DMS79 (cell line): ENCODE measurements at regions not wholly inside any gene's neighbourhood (a gene's known extent, or its start where the extent isn't known, plus 50 kb on each side); places are given as distances from the start of the nearest gene placed in this dataset.

Source experiments
- DNase-seq: peaks from one replicate; lab custom pipeline; 2025; lab: John Stamatoyannopoulos, UW

DNA sequence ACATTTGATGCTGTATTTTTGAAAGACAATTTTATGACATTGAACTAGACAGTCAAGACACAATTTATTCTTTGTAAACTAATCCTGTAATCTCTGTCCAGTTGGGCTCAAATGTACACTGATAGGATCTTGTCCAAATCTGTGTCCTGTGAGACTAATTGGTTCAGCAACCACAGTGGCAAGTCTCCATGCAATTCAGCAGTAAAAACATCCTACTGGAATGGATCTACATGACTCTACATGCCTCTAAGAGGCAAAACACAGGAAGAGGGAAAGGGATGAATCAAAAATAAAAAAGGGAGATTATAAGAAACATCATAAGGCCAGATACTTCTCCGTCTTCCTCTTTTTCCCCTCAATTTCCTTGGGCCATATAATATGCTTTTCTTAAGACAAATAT lies 1164.2 kb downstream of the NLGN4Y start:
- no peak for DNase-seq

GRCh38 chrY:15689994-15690393 lies 1165.7 kb downstream of the NLGN4Y start:
- DNase-seq, result no peak

DNA sequence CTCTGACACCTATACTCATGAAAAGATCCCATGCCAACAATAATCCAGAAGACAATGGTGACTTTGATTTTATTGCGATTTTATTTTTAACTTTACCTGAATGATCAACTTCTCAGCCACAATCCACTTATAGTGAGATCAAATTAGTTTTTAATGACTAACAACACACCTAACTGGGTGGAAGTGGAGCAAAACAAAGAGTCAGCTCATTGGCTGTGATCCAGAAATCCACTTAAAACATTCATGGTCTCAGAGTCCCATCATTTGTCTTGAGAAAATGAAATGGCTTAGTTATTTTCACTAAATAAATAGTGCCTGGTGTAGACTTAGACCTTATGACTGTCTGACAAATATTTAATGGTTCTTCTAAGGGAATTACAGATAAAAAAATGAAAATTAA lies 1177.8 kb downstream of the NLGN4Y start:
- DNase-seq, result no peak

DNA sequence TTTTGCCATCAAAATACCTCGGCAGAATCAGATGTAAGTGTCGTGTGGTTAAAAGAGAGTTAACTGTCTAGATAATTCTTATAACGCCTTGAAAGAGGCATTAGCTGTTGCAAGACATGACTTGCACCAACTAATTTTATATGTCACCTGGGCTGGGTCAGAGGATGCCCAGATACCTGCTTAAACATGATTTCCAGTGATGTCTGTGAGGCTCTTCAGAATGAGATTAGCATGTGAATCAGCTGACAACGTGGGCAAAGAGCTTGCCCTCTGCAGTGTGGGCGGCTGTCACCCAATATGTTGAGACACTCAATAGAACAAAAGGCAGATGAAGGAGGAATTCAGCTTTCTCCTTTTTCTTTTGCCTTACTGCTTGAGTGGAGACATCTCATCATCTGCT lies 1180.6 kb downstream of the NLGN4Y start:
- no peak for DNase-seq

- DNase-seq, result no peak
These were observed 1225.5 kb downstream of the NLGN4Y start for GRCh38 chrY:15749533-15750433.

GRCh38 chrY:15751001-15751400 lies 1226.7 kb downstream of the NLGN4Y start:
- DNase-seq, result no peak

DNA sequence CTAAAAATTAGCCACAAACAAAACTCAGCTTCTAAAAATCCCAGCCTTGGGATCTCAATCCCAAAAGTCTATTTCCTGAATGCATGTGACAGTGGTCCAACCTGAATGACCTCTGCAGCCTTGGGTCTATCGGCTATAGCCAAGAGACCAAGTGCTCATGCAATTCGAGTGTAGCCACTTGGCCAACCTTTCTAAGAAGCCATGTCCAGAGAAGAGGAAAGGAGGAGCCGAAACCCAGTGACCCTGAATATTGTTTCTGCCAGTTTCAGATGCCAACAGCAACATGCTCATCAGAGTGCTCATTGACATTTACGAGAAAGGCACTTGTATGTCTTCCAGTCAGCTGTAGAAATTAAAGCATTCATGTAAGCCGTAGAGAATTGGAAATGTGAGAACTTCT lies 1231.9 kb downstream of the NLGN4Y start:
- DNase-seq, result peak; percentile 20

DNA sequence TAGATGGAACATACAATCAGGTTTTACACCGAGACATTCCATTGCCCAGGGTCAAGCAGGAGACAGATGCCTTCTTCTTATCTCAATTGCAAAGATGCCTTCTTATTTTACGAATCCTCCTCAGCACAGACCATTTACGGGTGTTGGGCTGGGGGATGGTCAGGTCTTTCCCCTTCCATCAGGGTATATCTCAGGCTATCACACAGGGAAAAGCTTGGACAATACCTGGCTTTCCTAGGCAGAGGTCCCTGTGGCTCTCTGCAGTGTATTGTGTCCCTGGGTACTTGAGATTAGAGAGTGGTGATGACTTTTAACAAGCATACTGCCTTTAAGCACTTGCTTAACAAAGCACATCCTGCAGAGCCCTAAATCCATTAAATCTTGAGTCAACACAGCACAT lies 1249.2 kb downstream of the NLGN4Y start:
- DNase-seq, result no peak

DNA sequence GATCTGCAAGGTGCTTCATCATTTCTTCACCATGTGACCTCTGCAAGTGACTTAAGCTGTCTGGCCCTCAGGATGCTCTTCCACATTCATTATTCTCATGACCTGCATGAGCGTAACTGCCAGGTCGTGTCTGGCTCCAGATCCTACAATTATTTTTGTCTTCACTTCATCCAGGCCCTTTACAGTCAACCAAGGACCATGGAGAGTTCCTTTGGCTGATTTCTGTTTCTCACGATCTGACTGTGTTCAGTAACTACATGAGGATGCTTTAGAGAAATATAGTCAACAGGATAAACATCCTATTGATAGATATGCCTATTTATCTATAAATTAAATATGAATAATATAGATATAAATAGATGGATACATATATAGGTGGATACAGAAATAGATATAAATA lies 1251.6 kb downstream of the NLGN4Y start:
- DNase-seq, result no peak

DNA sequence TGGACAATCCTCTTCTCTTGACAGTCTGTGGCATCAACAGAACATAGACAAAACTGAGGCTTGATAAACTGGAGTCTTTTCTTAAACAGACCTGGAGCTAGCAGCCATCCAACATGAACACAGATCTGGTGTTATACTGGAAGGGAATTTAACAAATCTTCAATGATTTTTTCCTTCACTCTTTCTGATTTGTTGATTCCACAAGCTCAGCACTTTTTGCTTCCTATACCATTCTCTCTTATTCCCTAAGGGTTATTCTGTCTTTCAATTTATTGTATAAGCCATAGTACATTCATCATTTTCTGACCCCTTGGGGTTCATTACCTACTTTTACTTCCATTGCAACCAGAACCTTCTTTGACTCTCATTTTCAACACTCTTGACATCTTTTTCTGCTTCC lies 1255.6 kb downstream of the NLGN4Y start:
- no peak for DNase-seq

GRCh38 chrY:15800021-15800420 lies 1275.7 kb downstream of the NLGN4Y start:
- DNase-seq, result no peak

GRCh38 chrY:15805985-15806384 lies 1281.7 kb downstream of the NLGN4Y start:
- no peak for DNase-seq

DNA sequence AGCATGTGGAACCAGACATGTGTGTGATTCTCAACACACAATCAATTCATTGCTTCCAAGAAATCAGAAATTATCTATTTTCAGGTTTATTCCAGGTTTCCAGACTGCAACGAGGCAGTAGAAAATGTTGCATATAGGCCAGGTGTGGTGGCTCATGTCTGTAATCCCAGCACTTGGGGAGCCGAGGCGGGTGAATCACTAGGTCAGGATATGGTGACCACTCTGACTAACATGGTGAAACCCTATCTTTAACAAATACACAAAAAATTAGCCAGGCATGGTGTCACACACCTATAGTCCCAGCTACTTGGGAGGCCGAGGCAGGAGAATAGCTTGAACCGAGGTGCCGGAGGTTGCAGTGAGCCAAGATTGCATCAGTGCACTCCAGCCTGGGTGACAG lies 1289.9 kb downstream of the NLGN4Y start:
- DNase-seq, result no peak
